HG03460 (cell line): ENCODE measurements at regions not wholly inside any gene's neighbourhood (a gene's known extent, or its start where the extent isn't known, plus 50 kb on each side); places are given as distances from the start of the nearest gene placed in this dataset.
"Not testable (repeated sequence)": the region's sequence is repeated elsewhere in the genome, so short reads cannot be mapped to it uniquely, and the experiment has no call there.

Experiments used
- ATAC-seq: cut with Tn5 transposase; IDR thresholded peaks from one replicate; pipeline ENCODE4 v1.9.1; 2021; ENCODE audit not compliant: unreplicated experiment

GRCh38 chr6:94713446-94713845 is 863.9 kb upstream of the MANEA start:
- ATAC-seq = no peak

- no peak for ATAC-seq
These were observed 878.6 kb upstream of the MANEA start for GRCh38 chr6:94698773-94699172.

GRCh38 chr6:94687255-94687654 is 890.1 kb upstream of the MANEA start:
- ATAC-seq = not testable (repeated sequence)

- no peak for ATAC-seq
These were observed 893.9 kb upstream of the MANEA start for GRCh38 chr6:94683409-94683808.

- ATAC-seq = no peak
These were observed 896.6 kb upstream of the MANEA start for GRCh38 chr6:94680669-94681212.

- no peak for ATAC-seq
These were observed 904.1 kb upstream of the MANEA start for GRCh38 chr6:94673251-94673650.

GRCh38 chr6:94670017-94670416 is 907.3 kb upstream of the MANEA start:
- no peak for ATAC-seq

- no peak for ATAC-seq
These were observed 908.5 kb upstream of the MANEA start for GRCh38 chr6:94668876-94669275.

- no peak for ATAC-seq
These were observed 918.4 kb upstream of the MANEA start for GRCh38 chr6:94658929-94659328.

- ATAC-seq = no peak
These were observed 926.1 kb upstream of the MANEA start for GRCh38 chr6:94651239-94651638.

GRCh38 chr6:94645191-94645590 is 932.1 kb upstream of the MANEA start:
- no peak for ATAC-seq

- no peak for ATAC-seq
These were observed 937.8 kb upstream of the MANEA start for GRCh38 chr6:94639564-94639963.

GRCh38 chr6:94636780-94637385 is 940.5 kb upstream of the MANEA start:
- ATAC-seq = no peak

GRCh38 chr6:94623586-94623985 is 953.7 kb upstream of the MANEA start:
- ATAC-seq = no peak

- ATAC-seq = no peak
These were observed 954.6 kb upstream of the MANEA start for GRCh38 chr6:94622783-94623182.

- no peak for ATAC-seq
These were observed 976.7 kb upstream of the MANEA start for GRCh38 chr6:94600636-94601035.

- ATAC-seq = no peak
These were observed 979.8 kb upstream of the MANEA start for GRCh38 chr6:94597487-94597886.

GRCh38 chr6:94590416-94590815 is 986.9 kb upstream of the MANEA start:
- no peak for ATAC-seq

GRCh38 chr6:94588301-94588700 is 989.0 kb upstream of the MANEA start:
- ATAC-seq = no peak

GRCh38 chr6:94584211-94584610 is 993.1 kb upstream of the MANEA start:
- ATAC-seq = no peak

- ATAC-seq = no peak
These were observed 1006.8 kb upstream of the MANEA start for GRCh38 chr6:94570581-94570980.

- ATAC-seq = no peak
These were observed 1014.5 kb upstream of the MANEA start for GRCh38 chr6:94562846-94563245.

- ATAC-seq = no peak
These were observed 1017.4 kb upstream of the MANEA start for GRCh38 chr6:94559829-94560537.
